Fibroblast of gingiva (primary cell): ENCODE measurements at regions not wholly inside any gene's neighbourhood (a gene's known extent, or its start where the extent isn't known, plus 50 kb on each side); places are given as distances from the start of the nearest gene placed in this dataset.

Experiments
- DNase-seq: peaks from one replicate; pipeline ENCODE4 v3.0.0-alpha.2; 2011; ENCODE audit warnings: low read depth

DNA sequence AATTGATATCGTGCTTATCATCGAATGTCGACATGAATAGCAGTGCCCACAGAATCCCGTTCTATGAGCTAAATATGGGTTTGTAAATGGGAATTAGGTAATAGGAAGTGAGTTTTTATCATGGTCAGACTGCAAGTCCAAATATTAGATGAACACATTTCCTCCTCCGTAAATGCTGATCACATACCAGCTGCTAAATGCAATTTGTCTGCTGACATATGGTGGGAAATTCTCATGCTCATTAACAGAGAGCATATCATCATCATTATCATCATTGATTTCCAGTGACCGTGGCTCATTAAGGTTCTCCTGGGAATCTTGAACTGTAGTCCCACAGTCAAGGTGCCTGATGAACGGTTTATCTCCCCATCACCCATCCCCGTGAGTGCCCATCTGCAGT is 998.8 kb upstream of the TMEM132C start:
- no peak for DNase-seq

GRCh38 chr12:127268706-127269425 is 998.1 kb upstream of the TMEM132C start:
- no peak for DNase-seq

DNA sequence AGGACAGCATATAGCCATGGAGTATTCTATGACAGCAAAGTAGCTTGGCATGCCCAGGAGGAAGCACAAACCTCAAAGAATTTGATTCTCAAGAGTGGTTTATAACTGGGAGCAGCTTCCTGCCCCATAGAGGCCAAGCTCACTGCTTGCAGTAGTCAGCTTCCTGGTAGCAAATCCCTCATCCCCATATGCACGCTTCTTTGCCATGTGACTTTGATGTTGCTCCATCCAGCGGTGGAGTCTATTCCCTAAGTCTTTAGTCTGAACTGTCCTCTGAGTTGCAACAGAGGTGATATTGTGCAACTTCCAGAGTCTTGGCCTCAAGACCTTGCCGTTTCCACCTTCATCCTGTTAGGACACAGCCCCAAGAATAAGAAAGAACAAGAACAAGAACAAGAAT is 996.8 kb upstream of the TMEM132C start:
- peak; percentile 91 for DNase-seq

GRCh38 chr12:127271776-127272175 is 995.2 kb upstream of the TMEM132C start:
- DNase-seq: no peak

DNA sequence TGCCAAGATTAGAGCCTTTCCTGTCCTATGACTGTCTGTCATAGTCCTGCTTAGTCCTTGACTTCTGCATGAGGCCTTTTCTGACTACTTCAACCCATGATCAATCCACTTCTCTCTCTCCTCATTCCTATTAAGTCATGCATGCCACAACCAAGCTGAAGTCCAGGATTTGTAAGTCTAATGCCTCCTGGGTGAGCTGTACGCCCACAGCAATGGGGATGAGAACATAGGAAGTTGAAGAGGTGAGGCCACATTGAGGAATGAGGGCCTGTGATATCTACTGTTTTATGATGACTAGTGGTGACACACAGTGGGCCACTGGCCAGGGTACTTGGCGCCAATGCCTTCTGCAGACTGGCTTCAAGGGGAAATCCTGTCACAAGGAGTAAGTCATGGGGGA is 994.1 kb upstream of the TMEM132C start:
- DNase-seq: peak; percentile 70

GRCh38 chr12:127273626-127274025 is 993.3 kb upstream of the TMEM132C start:
- DNase-seq: no peak

- DNase-seq: no peak
These were observed 991.6 kb upstream of the TMEM132C start for GRCh38 chr12:127275416-127275815.

- DNase-seq: no peak
These were observed 989.1 kb upstream of the TMEM132C start for GRCh38 chr12:127277882-127278281.

- no peak for DNase-seq
These were observed 988.6 kb upstream of the TMEM132C start for GRCh38 chr12:127278351-127278750.

DNA sequence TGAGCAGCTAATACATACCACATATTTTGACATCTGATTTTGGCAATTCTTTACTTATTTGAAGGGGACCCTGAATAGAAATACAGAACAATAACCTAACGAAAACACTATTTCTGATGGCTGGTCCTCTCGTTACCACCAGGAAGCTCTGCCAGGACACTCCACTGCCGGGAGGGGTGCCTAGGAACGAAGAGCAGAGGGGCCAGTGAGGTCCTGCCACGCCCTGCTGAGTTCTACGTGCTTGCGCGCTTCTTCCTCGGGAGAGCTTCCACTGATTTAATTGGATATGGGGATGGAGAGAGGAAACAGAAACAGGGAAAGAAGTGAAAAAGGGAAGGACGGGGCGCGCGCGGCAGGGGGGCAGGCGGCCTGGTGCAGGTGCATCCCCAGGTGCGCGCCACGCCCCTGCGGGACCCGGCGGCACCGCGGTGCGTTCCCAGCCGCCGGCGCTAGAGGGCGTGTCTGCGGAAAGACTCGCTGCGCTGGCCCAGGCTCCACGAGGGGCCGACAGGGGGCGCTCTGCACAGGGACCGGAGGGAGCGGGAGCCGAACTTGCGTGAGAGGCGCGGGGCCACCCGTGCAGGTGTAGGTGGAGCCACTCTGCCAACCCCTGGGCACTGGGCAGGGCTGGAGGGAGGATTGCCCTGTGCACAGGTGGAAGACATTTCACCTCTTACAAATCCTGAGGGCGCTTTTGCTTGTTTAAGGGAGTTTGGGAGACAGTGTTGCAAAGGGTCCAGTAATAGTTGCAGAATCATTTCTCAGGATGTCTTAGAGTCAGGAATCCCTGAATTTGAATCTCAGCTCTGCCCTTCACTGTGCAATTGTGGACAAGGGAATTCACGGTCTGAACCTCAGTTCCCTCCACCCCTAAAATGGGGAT is 986.3 kb upstream of the TMEM132C start:
- DNase-seq: no peak

DNA sequence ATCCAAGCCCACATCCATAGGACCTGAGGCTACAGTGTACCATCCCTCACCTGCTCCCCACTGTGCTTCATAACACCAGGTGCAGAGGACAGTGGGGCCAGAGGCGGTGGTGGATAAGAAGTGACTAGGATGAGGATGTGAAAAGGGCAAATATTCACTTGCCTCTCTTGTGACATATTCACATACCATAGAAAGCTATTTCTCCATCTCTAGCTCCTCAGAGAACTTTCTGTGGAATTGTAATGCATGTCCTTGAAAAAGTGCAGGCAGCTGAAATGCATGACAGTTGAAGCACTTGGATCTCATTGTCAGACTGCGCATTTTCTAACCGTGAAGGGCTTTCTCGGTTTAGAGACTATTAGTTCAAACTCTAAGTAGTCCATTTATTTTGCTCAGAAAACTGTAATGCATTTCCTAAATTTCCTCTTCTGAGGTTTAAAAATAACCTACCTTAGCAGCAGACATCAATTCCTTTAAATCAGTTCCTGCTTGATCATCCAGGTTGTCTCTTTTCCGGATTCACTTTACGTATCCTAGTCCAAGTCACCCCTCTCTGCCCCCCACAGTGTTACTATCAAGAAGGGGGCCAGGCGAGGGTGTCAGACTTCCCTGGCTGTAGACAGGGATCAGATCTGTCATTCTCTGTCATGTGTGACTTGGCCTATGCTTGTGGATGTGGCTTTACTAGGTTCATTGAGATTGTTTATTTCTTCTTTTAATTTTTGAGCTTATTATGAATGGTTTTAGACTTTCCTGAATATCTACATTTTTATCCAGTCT is 984.0 kb upstream of the TMEM132C start:
- DNase-seq: peak; percentile 49

DNA sequence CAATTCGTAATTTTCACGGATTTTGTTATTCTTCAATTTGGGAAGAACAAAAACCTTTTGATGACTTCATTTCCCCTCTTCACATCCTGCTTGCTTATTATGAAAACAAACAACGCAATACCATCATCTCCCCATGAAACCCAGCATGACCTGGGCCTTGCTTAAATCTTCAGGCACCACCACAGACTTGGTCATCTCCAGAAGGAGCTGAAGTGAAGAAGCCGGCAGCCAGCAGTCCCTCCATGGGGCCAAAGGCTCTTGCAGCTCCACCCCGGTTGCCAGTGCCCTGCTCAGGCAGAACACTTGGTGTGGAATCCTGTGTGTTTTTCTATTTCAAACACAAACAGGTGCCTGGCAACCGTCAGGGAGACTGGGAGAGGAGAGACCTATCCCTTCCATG is 982.9 kb upstream of the TMEM132C start:
- peak; percentile 74 for DNase-seq

DNA sequence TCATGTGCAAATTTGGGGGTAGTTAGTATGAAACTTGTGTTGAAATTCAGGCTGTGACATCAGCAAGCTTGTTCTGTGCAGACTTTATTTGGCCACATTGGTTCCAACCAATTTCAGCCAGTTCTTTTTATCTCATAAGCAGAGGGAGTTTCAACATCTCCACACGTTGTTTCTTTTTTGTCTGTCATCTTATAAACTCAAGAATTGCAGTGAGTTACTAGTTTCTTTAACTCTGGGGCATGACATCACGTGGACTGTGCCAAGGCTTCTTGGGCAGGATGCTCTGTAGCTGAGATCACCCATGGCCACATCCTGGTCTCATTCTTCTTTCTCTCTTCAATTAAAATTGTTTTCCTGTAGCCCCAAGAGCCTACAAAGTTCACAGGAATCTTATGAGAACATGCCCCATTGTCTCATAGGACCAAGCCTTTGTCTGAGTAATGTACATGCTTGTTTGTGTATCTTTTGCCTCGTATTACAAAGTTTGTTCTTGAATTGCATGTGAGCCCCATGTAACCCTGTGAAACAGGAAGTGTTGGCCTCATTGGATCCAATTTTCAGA is 982.0 kb upstream of the TMEM132C start:
- peak; percentile 99 for DNase-seq

DNA sequence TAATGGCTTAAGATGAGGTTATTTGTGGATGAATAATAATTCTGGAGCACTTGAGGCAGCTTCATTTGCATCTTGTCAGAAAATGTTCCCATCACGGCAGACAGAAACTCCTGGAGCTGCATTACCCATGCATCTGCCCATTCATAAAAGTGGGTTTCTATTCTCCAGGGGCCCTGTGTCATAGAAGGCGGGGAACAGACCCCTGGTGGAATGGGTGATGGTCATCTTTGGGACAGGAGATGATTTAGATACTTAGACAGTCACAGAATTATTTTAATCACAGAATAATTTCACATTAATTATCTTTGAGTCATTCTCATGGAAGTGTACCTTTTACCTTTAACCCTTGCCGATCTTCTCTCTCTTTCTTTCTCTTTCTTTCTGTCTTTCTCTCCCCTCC is 980.7 kb upstream of the TMEM132C start:
- no peak for DNase-seq

- no peak for DNase-seq
These were observed 979.7 kb upstream of the TMEM132C start for GRCh38 chr12:127287256-127287655.

DNA sequence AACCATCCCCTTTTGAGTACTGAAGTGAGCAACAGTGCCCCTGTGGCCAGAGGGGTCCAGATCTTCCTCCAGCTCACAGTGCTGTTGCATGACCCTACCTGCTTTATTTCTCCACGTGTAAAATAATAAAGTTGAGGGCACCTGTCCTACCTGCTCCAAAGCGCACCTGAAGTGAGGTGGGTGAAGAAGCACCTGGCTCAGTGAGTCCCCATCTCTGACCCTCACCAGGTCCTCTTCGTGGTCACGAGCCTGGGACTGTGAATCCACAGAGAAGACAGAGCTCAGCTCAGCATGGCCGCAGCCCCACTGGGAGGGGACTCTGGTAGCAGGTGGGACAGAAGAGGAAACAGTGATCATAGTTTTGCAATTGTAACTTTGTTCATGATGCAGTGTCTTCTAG is 976.7 kb upstream of the TMEM132C start:
- no peak for DNase-seq

GRCh38 chr12:127292736-127293135 is 974.2 kb upstream of the TMEM132C start:
- no peak for DNase-seq

DNA sequence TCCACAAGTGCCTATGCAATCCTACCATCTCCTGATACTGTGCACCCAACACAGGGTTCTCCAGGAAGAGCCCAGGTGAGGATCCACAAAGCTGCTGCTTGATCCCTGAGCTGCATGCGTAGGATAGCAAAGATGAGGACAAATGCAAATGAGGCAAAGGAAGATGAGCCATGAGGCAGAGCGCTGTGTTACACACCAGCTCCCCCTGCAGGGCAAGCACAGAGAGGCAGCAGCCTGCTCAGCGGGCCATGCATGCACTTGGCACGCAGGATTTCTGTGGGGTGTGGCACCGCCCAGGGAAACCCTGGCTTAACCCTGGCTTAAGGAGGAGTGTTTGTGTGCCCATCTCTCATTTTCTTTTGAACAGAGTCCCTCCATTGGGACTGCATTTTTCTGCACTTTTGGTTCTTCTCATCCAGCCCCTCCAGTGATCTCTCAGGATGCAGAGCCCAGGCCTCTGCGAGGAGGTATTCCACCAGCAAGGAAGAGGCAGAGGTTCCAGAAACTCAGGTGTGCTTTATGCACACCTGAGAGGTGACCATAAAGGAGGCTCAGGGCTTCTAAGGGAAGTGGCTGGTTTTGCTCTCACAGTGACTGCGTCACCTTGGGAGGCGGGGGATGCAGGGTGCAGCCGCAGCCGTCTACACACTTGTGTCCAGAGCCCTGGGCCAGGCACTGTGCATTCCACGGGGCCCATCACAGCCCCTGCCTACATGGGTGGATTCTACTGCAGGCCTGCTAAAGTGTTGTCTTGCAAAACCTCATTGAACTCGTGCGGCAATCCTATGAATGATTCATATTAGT is 973.3 kb upstream of the TMEM132C start:
- DNase-seq: peak; percentile 70

- DNase-seq: no peak
These were observed 972.2 kb upstream of the TMEM132C start for GRCh38 chr12:127294651-127295210.

- DNase-seq: no peak
These were observed 971.3 kb upstream of the TMEM132C start for GRCh38 chr12:127295630-127296029.

GRCh38 chr12:127296591-127296990 is 970.4 kb upstream of the TMEM132C start:
- DNase-seq: no peak
